Adrenal gland (tissue), 9 donors: ENCODE measurements at regions not wholly inside any gene's neighbourhood (a gene's known extent, or its start where the extent isn't known, plus 50 kb on each side); places are given as distances from the start of the nearest gene placed in this dataset.

Experiments
- DNase-seq, 7 donors: peaks; one replicate each; pipeline ENCODE4 v3.0.0-alpha.2; 2019 to 2020
- H3K27ac ChIP-seq, 5 donors: fragments of 200-600 bp; sonication (generic) in 4 of 5; 1 replicate in 3 of 5; 2 replicates in 2 of 5; pipeline versions ENCODE4 v1.5.1 to v1.8.0; 2016 to 2020; ENCODE audit warnings: mild to moderate bottlenecking in 1 of 5
- H3K27me3 ChIP-seq: fragments of 200-600 bp; 2 replicates; pipeline ENCODE4 v1.8.0; 2021
- H3K36me3 ChIP-seq, 2 donors: fragments of 200-600 bp; replicated peaks in 1 of 2; 1 replicate in 1 of 2; 2 replicates in 1 of 2; pipeline versions ENCODE4 v1.5.1 to v1.8.0; 2018 to 2022
- H3K4me1 ChIP-seq, 2 donors: fragments of 200-600 bp; replicated peaks in 1 of 2; 1 replicate in 1 of 2; 2 replicates in 1 of 2; pipeline versions ENCODE4 v1.5.1 to v1.8.0; 2018 to 2021
- H3K4me3 ChIP-seq, 4 donors: fragments of 200-600 bp; sonication (generic) in 3 of 4; one replicate each; pipeline ENCODE4 v1.5.1; 2016 to 2018
- H3K9me3 ChIP-seq, 3 donors: fragments of 200-600 bp; sonication (generic) in 1 of 3; replicated peaks in 1 of 3; 1 replicate in 2 of 3; 2 replicates in 1 of 3; pipeline versions ENCODE4 v1.5.1 to v1.8.0; 2016 to 2021
- CTCF ChIP-seq, 6 experiments: fragments of 450-650 bp in 4 of 6; fragments of 200-600 bp in 2 of 6; sonication (generic) in 1 of 6; IDR thresholded peaks; 1 replicate in 5 of 6; 2 replicates in 1 of 6; pipeline versions ENCODE4 v1.5.1 to v1.8.0; 2016 to 2021; ENCODE audit warnings: antibody characterized with exemption in 6 of 6, mild to moderate bottlenecking in 2 of 6, moderate library complexity in 1 of 6
- POLR2A ChIP-seq, 2 donors: fragments of 450-650 bp; IDR thresholded peaks; one replicate each; pipeline ENCODE4 v1.6.1; 2017; ENCODE audit warnings: antibody characterized with exemption in 2 of 2, mild to moderate bottlenecking in 2 of 2, moderate library complexity in 1 of 2
- WGBS, 4 donors: extraction: QIAGEN DNeasy Blood & Tissue Kit in 2 of 4; methylation state at CpG; one replicate each; pipeline versions ENCODE4 v1.1.5 to v1.1.7; 2013 to 2017; 5-methylcytosine and 5-hydroxymethylcytosine counted together
- intact Hi-C, 2 donors: fragments of 100-400 bp; cut with DNase I; formaldehyde crosslinking; loops; one replicate each; pipeline versions ENCODE4 v1.14.1 to v1.15.0; 2022 to 2023
- donor health status: healthy with polysubstance abuse.
- donor health status: Bipolar disorder and iron deficiency.
- donor health status: DM: yes; HTN: yes; CAD: no.
- donor health status: DM: no; HTN: no; CAD: no.
- donor health status: DM: no; HTN: no; CAD: no.

GRCh38 chr7:54838175-54838910 lies 79.3 kb upstream of the SEC61G start:
- no peak overlapping the region for H3K27ac ChIP-seq
- intact Hi-C loops = no loop called here
- 83 to 88% (median 84%) methylated on average over 6 of the region's 6 CpGs for WGBS, 4 donors

GRCh38 chr7:54839575-54840213 lies 80.7 kb upstream of the SEC61G start:
- Histone ChIP-seq H3K4me3 (no peak overlapping the region), H3K27ac (no peak overlapping the region), H3K4me1 (no peaks in the 10 kb centered on the region), H3K27me3 (no peaks in the 10 kb centered on the region), H3K36me3 (no peaks in the 10 kb centered on the region), H3K9me3 (no peaks in the 10 kb centered on the region)
- TF ChIP-seq POLR2A (IDR thresholded peaks at IDR 0.05) (no peak), CTCF (IDR thresholded peaks at IDR 0.05) (peak; percentile 25 to 67 (median 58))
- intact Hi-C loops = no loop called here
- WGBS, 4 donors = 47 to 59% (median 55%) methylated on average over 8 to 9 of the region's 9 CpGs
- DNase-seq = peak; percentile 47 to 76 (median 68)

More at GRCh38 chr7:54838175-54838910, 79.3 kb upstream of the SEC61G start:
- no peak for DNase-seq
- H3K27me3 ChIP-seq = no peaks in the 10 kb centered on the region
- no peaks in the 10 kb centered on the region for H3K4me1 ChIP-seq
- no peaks in the 10 kb centered on the region for H3K9me3 ChIP-seq
- H3K36me3 ChIP-seq = no peaks in the 10 kb centered on the region
- no peak overlapping the region for H3K4me3 ChIP-seq
- no peak for TF ChIP-seq POLR2A (IDR thresholded peaks at IDR 0.05)
- no peak for TF ChIP-seq CTCF (IDR thresholded peaks at IDR 0.05)

- Histone ChIP-seq H3K27ac (no peak overlapping the region), H3K36me3 (no peaks in the 10 kb centered on the region), H3K9me3 (no peaks in the 10 kb centered on the region), H3K27me3 (no peaks in the 10 kb centered on the region), H3K4me1 (no peaks in the 10 kb centered on the region), H3K4me3 (no peak overlapping the region)
- 48 to 49% (median 48%) methylated on average over 8 of the region's 8 CpGs for WGBS, 4 donors
- intact Hi-C loops = no loop called here
- DNase-seq = peak in 1 of 7 donors; percentile 33
- peak in 2 of 6 experiments; percentile 20 to 26 for TF ChIP-seq CTCF (IDR thresholded peaks at IDR 0.05)
- TF ChIP-seq POLR2A (IDR thresholded peaks at IDR 0.05) = no peak
Observed at GRCh38 chr7:54841772-54842697, 83.0 kb upstream of the SEC61G start.

- intact Hi-C loops = no loop called here
- no peak overlapping the region for H3K27ac ChIP-seq
- no peaks in the 10 kb centered on the region for H3K9me3 ChIP-seq
- TF ChIP-seq CTCF (IDR thresholded peaks at IDR 0.05) (no peak), POLR2A (IDR thresholded peaks at IDR 0.05) (no peak)
- no peaks in the 10 kb centered on the region for H3K4me1 ChIP-seq
- no peak for DNase-seq
- no peaks in the 10 kb centered on the region for H3K36me3 ChIP-seq
- 33 to 47% (median 37%) methylated on average over 3 of the region's 3 CpGs for WGBS, 4 donors
- H3K4me3 ChIP-seq = no peak overlapping the region
- H3K27me3 ChIP-seq = no peaks in the 10 kb centered on the region
Observed at GRCh38 chr7:54843841-54844355, 84.9 kb upstream of the SEC61G start.
